GM23338 (cell line): ENCODE measurements at regions not wholly inside any gene's neighbourhood (a gene's known extent, or its start where the extent isn't known, plus 50 kb on each side); places are given as distances from the start of the nearest gene placed in this dataset.
"Not testable (repeated sequence)": the region's sequence is repeated elsewhere in the genome, so short reads cannot be mapped to it uniquely, and the experiment has no call there.

ENCODE experiments used
- CTCF ChIP-seq, 2 experiments: fragments of 200-600 bp in 1 of 2; sonication (generic) in 1 of 2; conservative IDR thresholded peaks; 2 replicates each; pipeline versions ENCODE4 v1.5.1 to v1.6.1; 2016 to 2017; ENCODE audit warnings: antibody characterized with exemption in 2 of 2, low read depth in 2 of 2, mild to moderate bottlenecking in 2 of 2, moderate library complexity in 1 of 2
- EZH2 ChIP-seq: fragments of 200-600 bp; sonication (generic); IDR thresholded peaks from one replicate; pipeline ENCODE4 v1.8.0; 2017; ENCODE audit warnings: antibody characterized with exemption, mild to moderate bottlenecking, low read depth; ENCODE audit not compliant: unreplicated experiment
- EZH2phosphoT487 ChIP-seq: fragments of 200-600 bp; sonication (generic); IDR thresholded peaks from one replicate; pipeline ENCODE4 v1.8.1; 2018; ENCODE audit warnings: antibody characterized with exemption; ENCODE audit not compliant: unreplicated experiment
- NANOG ChIP-seq: IDR thresholded peaks from 2 replicates; pipeline ENCODE4 v1.6.1; 2016; ENCODE audit warnings: antibody characterized with exemption, borderline replicate concordance
- POLR2AphosphoS5 ChIP-seq: IDR thresholded peaks from 2 replicates; pipeline ENCODE4 v1.6.1; 2016; ENCODE audit warnings: antibody characterized with exemption, low read depth
- REST ChIP-seq: IDR thresholded peaks from one replicate; pipeline ENCODE4 v1.6.1; 2018; ENCODE audit warnings: antibody characterized with exemption; ENCODE audit not compliant: unreplicated experiment
- STAT1 ChIP-seq: IDR thresholded peaks from one replicate; pipeline ENCODE4 v1.6.1; 2016; ENCODE audit warnings: antibody characterized with exemption; ENCODE audit not compliant: unreplicated experiment

GRCh38 chr11:14591046-14591445, 52.6 kb upstream of the PDE3B start:
- not testable (repeated sequence) for TF ChIP-seq EZH2phosphoT487; CTCF (conservative IDR thresholded peaks at IDR 0.05; ENCODE audit: low read depth in 2 of 2); EZH2; REST; POLR2AphosphoS5; STAT1; NANOG
